ENCODE measurements at regions not wholly inside any gene's neighbourhood (a gene's known extent, or its start where the extent isn't known, plus 50 kb on each side); places are given as distances from the start of the nearest gene placed in this dataset.

GRCh38 chr16:65521633-65522328 lies 399.9 kb upstream of the CDH11 start:
- TF ChIP-seq CTCF (IDR thresholded peaks at IDR 0.05; ENCODE audit: low read depth, low read length, poor library complexity, severe bottlenecking) (no peak), EZH2phosphoT487 (IDR thresholded peaks at IDR 0.05; ENCODE audit: borderline replicate concordance, low read length) (no peak)

Measured in DOHH2 (cell line).